ENCODE measurements at regions not wholly inside any gene's neighbourhood (a gene's known extent, or its start where the extent isn't known, plus 50 kb on each side); places are given as distances from the start of the nearest gene placed in this dataset.

DNA sequence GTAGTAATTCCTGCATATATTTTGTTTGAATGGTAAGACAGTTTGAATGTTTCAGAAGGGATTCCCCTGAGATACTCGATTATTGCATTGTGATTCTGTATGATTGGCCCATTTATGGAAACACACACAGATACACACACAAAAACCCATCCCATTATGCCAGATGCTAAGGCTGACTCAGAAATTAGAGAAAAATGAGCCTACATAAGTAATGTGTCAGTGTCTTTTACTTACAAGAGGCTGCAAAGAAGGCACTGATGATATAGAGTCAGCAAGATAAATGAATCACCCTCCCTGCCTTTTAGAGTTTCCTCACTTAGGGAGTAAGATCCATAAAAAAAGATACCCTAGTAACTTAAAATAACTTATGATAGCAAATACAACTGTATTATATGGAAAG, 1481.1 kb upstream of the ACVR2A start:
- TF ChIP-seq, protein P1, sequence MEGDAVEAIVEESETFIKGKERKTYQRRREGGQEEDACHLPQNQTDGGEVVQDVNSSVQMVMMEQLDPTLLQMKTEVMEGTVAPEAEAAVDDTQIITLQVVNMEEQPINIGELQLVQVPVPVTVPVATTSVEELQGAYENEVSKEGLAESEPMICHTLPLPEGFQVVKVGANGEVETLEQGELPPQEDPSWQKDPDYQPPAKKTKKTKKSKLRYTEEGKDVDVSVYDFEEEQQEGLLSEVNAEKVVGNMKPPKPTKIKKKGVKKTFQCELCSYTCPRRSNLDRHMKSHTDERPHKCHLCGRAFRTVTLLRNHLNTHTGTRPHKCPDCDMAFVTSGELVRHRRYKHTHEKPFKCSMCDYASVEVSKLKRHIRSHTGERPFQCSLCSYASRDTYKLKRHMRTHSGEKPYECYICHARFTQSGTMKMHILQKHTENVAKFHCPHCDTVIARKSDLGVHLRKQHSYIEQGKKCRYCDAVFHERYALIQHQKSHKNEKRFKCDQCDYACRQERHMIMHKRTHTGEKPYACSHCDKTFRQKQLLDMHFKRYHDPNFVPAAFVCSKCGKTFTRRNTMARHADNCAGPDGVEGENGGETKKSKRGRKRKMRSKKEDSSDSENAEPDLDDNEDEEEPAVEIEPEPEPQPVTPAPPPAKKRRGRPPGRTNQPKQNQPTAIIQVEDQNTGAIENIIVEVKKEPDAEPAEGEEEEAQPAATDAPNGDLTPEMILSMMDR (conservative IDR thresholded peaks at IDR 0.05; ENCODE audit: low read depth, low read length), result no peak
- no peak for TF ChIP-seq EZH2 (IDR thresholded peaks at IDR 0.05; ENCODE audit: low read length, unreplicated experiment)

All from PC-3 (cell line).